Endometrium (tissue), 2 donors: ENCODE measurements at regions not wholly inside any gene's neighbourhood (a gene's known extent, or its start where the extent isn't known, plus 50 kb on each side); places are given as distances from the start of the nearest gene placed in this dataset.

Experiments used
- FAIRE-seq: peaks from 2 replicates; lab custom pipeline; 2012; peaks lifted over from hg19 to GRCh38; lab: Jason Lieb, UNC
- donor health status: control.
- donor health status: control.

GRCh38 chr17:72033334-72033733 lies 87.5 kb upstream of the SOX9 start:
- FAIRE-seq, result no peak

DNA sequence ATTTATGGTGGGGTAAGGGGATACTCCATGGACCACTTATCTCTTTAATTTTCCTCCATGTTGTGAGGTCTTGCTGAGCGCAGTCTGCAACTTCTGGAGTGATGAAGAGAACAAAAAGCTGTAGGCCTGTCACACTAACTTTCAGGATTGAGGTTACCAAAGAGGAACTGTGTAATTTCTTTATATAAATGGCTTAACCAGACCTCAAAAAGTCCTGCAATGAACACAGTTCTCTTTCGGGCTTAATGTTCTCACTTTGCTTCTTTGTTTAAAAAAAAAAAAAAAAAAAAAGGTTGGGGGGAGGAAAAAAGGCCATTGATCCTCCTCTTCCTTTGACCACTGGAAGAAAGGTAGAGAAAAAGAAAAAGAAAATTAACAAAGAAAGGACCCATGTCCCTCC lies 86.8 kb upstream of the SOX9 start:
- FAIRE-seq, result no peak

GRCh38 chr17:72038427-72038826 lies 82.4 kb upstream of the SOX9 start:
- FAIRE-seq, result no peak

GRCh38 chr17:72039490-72039889 lies 81.3 kb upstream of the SOX9 start:
- no peak for FAIRE-seq

- no peak for FAIRE-seq
Observed at GRCh38 chr17:72046178-72046577, 74.6 kb upstream of the SOX9 start.

- FAIRE-seq, result no peak
Observed at GRCh38 chr17:72046643-72047612, 73.9 kb upstream of the SOX9 start.

GRCh38 chr17:72049914-72050313 lies 70.9 kb upstream of the SOX9 start:
- no peak for FAIRE-seq

- FAIRE-seq, result no peak
Observed at GRCh38 chr17:72053036-72053435, 67.8 kb upstream of the SOX9 start.

GRCh38 chr17:72053449-72053848 lies 67.4 kb upstream of the SOX9 start:
- no peak for FAIRE-seq

DNA sequence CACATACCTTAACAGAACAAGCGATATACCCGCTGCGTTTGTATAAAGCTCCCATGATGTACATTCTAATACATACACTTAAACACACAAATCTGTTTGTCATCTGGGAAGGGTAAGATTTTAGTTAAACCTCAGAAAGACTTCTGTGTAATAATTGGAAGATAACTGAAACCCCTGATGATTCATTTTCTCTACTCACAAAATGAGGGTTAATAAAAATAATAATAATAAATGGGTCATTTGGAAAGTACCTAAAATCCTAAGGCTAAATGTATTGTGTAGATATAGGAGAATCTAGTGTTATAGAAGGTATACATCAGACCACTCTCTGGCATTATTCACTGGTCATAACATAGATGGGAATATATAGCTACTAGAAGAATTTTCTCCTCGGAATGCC lies 64.7 kb upstream of the SOX9 start:
- FAIRE-seq, result no peak

DNA sequence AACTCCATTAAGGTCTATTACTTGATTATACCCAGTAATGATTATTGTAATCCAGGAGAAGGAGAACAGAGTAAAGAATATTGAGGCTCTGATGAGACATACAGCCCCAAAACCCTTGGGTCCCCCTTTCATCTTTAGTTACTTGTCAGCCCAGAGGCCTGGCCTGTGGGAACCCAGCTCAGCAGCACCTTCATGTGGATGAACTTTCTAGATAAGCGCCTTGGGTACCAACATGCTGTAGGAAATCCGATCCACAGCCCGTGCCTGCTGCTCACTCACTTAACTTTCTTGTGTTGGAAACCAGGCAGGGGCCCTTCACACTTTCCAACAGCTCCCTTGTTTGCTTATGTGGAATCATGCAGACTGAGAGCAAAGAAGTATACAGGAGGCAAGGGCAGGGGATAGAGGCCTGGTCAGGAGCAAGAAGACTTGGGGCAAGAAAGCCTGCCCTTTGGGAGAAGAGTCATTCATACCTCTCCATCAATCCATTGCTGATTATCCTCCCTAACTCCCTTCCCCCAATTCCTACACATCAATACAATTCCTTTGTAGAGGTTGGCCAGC lies 64.0 kb upstream of the SOX9 start:
- FAIRE-seq, result no peak

- FAIRE-seq, result no peak
Observed at GRCh38 chr17:72060084-72060483, 60.7 kb upstream of the SOX9 start.

GRCh38 chr17:72063262-72063661 lies 57.6 kb upstream of the SOX9 start:
- FAIRE-seq, result no peak

GRCh38 chr17:72063756-72064450 lies 56.9 kb upstream of the SOX9 start:
- FAIRE-seq, result no peak

DNA sequence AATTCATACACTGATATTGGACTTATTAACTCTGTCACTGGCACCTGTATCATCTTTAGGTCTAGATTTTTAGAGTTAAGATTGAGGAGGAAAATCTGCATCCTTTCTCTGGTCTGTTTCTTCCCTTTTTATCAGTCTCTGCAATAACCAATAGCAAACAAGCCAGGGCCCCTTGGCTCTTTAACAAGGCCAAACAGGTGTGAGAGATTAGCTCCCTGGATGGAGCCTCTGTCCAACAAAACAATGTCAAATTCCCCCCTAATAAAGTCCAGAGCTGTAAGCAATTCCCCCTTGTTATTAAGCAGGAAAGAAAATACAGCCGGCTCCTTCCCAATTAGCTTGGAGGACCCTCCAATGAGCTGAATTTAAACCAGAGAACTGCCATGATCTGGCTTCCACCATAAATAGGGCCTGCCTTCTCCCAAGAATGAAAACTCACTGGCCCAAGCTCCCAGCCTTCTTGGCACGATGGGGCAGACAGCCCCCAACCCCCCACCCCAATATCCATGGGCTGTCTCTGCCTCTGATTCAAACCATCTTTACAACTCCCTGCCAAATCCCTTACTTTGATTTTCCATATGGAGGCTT lies 56.1 kb upstream of the SOX9 start:
- no peak for FAIRE-seq

- no peak for FAIRE-seq
Observed at GRCh38 chr17:72065556-72065955, 55.3 kb upstream of the SOX9 start.

GRCh38 chr17:72068643-72069042 lies 52.2 kb upstream of the SOX9 start:
- FAIRE-seq, result no peak

GRCh38 chr17:72069586-72070202 lies 51.1 kb upstream of the SOX9 start:
- no peak for FAIRE-seq
